CD14-positive monocyte (primary cell): ENCODE measurements at regions not wholly inside any gene's neighbourhood (a gene's known extent, or its start where the extent isn't known, plus 50 kb on each side); places are given as distances from the start of the nearest gene placed in this dataset.

Experiments used
- DNase-seq, 3 donors: peaks; one replicate each; pipeline ENCODE4 v3.0.0-alpha.2; 2011 to 2022
- H2AFZ ChIP-seq: 2 replicates; pipeline ENCODE4 v1.6.0; 2012; ENCODE audit warnings: mild to moderate bottlenecking, low read depth, low read length, inconsistent platforms; ENCODE audit not compliant: insufficient read depth, poor library complexity, severe bottlenecking
- H3K27ac ChIP-seq, 2 donors: 1 replicate in 1 of 2; 2 replicates in 1 of 2; pipeline ENCODE4 v1.5.1; 2012 to 2013; ENCODE audit warnings: low read length in 2 of 2, control low read depth in 1 of 2, inconsistent platforms in 1 of 2, low read depth in 1 of 2, mild to moderate bottlenecking in 1 of 2
- H3K27me3 ChIP-seq, 2 donors: one replicate each; pipeline versions ENCODE4 v1.6.0 to v1.6.1; 2011 to 2013; ENCODE audit warnings: low read length in 2 of 2; ENCODE audit not compliant: control insufficient read depth in 2 of 2, insufficient read depth in 2 of 2
- H3K36me3 ChIP-seq, 2 donors: replicated peaks in 1 of 2; 1 replicate in 1 of 2; 2 replicates in 1 of 2; pipeline versions ENCODE4 v1.5.1 to v1.6.1; 2012 to 2013; ENCODE audit warnings: low read length in 2 of 2, control low read depth in 1 of 2, inconsistent platforms in 1 of 2, mild to moderate bottlenecking in 1 of 2; ENCODE audit not compliant: insufficient read depth in 2 of 2, control insufficient read depth in 1 of 2
- H3K4me1 ChIP-seq, 2 donors: 1 replicate in 1 of 2; 2 replicates in 1 of 2; pipeline versions ENCODE4 v1.5.1 to v1.6.1; 2012 to 2013; ENCODE audit warnings: low read length in 2 of 2, control low read depth in 1 of 2, inconsistent platforms in 1 of 2, mild to moderate bottlenecking in 1 of 2, moderate library complexity in 1 of 2; ENCODE audit not compliant: insufficient read depth in 2 of 2, control insufficient read depth in 1 of 2
- H3K4me2 ChIP-seq: replicated peaks from 2 replicates; pipeline ENCODE3; 2012; ENCODE audit warnings: low read length, moderate library complexity, mild to moderate bottlenecking; ENCODE audit not compliant: poor library complexity, severe bottlenecking; ENCODE audit errors: extremely low read depth
- H3K4me3 ChIP-seq, 3 experiments: fragments of 200-600 bp in 1 of 3; sonication (generic) in 1 of 3; replicated peaks in 1 of 3; 1 replicate in 2 of 3; 2 replicates in 1 of 3; pipeline ENCODE4 v1.5.1; 2011 to 2013; ENCODE audit warnings: low read length in 3 of 3, mild to moderate bottlenecking in 3 of 3, control low read depth in 2 of 3, low read depth in 2 of 3, inconsistent platforms in 1 of 3, moderate library complexity in 1 of 3
- H3K79me2 ChIP-seq: 2 replicates; pipeline ENCODE4 v1.6.0; 2012; ENCODE audit warnings: mild to moderate bottlenecking, control low read depth, inconsistent platforms, low read length, moderate library complexity; ENCODE audit not compliant: insufficient read depth
- H3K9ac ChIP-seq: 2 replicates; pipeline ENCODE4 v1.6.0; 2017; ENCODE audit warnings: low read length, mild to moderate bottlenecking; ENCODE audit not compliant: insufficient read depth, poor library complexity, severe bottlenecking
- H3K9me3 ChIP-seq, 2 donors: replicated peaks in 1 of 2; 1 replicate in 1 of 2; 2 replicates in 1 of 2; pipeline versions ENCODE4 v1.5.1 to v1.6.1; 2012 to 2013; ENCODE audit warnings: low read length in 2 of 2, control low read depth in 1 of 2; ENCODE audit not compliant: control insufficient read depth in 1 of 2, insufficient read depth in 1 of 2
- H4K20me1 ChIP-seq: 2 replicates; pipeline ENCODE4 v1.6.0; 2012; ENCODE audit warnings: mild to moderate bottlenecking, low read length, control low read depth, moderate library complexity; ENCODE audit not compliant: insufficient read depth
- H3K27ac Mint-ChIP-seq, 7 donors: one replicate each; pipeline ENCODE4 v1.8.0; 2020; ENCODE audit warnings: mild to moderate bottlenecking in 7 of 7, mixed read lengths in 7 of 7, moderate library complexity in 6 of 7, inconsistent platforms in 2 of 7
- H3K27me3 Mint-ChIP-seq, 3 donors: one replicate each; pipeline ENCODE4 v1.8.0; 2021 to 2022; ENCODE audit warnings: low read depth in 3 of 3, mild to moderate bottlenecking in 3 of 3, mixed read lengths in 3 of 3, moderate library complexity in 3 of 3, inconsistent platforms in 1 of 3
- H3K36me3 Mint-ChIP-seq, 2 donors: one replicate each; pipeline ENCODE4 v1.8.0; 2020; ENCODE audit warnings: mixed read lengths in 2 of 2, inconsistent platforms in 1 of 2, mild to moderate bottlenecking in 1 of 2
- H3K4me1 Mint-ChIP-seq: one replicate; pipeline ENCODE4 v1.8.0; 2020; ENCODE audit warnings: mild to moderate bottlenecking, mixed read lengths
- H3K4me3 Mint-ChIP-seq, 2 donors: one replicate each; pipeline ENCODE4 v1.8.0; 2020; ENCODE audit warnings: mild to moderate bottlenecking in 2 of 2, mixed read lengths in 2 of 2, moderate library complexity in 1 of 2
- H3K9me3 Mint-ChIP-seq, 7 donors: one replicate each; pipeline ENCODE4 v1.8.0; 2020 to 2022; ENCODE audit warnings: mixed read lengths in 7 of 7, mild to moderate bottlenecking in 6 of 7, moderate library complexity in 6 of 7, inconsistent platforms in 2 of 7
- CTCF ChIP-seq: fragments of 200-600 bp; IDR thresholded peaks from one replicate; pipeline ENCODE4 v1.8.0; 2022; ENCODE audit warnings: antibody characterized with exemption, mild to moderate bottlenecking
- WGBS: methylation state at CpG from one replicate; pipeline ENCODE4 v1.1.5; 2013; ENCODE audit warnings: missing lambda C conversion rate; ENCODE audit not compliant: insufficient coverage; 5-methylcytosine and 5-hydroxymethylcytosine counted together
- intact Hi-C, 2 donors: fragments of 100-400 bp; cut with micrococcal nuclease; formaldehyde crosslinking; loops; one replicate each; pipeline versions ENCODE4 v1.15.0 to v1.15.1; 2023

GRCh38 chr4:23278845-23279244 lies 586.1 kb downstream of the GBA3 start:
- Histone ChIP-seq H3K4me1 (peaks cover 0 to 8% of the 10 kb centered on the region in 2 donors), H3K27ac (no peak overlapping the region), H3K4me3 (no peak overlapping the region), H3K36me3 (no peaks in the 10 kb centered on the region), H2AFZ (no peak overlapping the region), H4K20me1 (no peaks in the 10 kb centered on the region), H3K9me3 (peaks cover 0 to 4% of the 10 kb centered on the region in 2 donors), H3K79me2 (no peaks in the 10 kb centered on the region), H3K9ac (no peak overlapping the region), H3K27me3 (no peaks in the 10 kb centered on the region), H3K4me2 (no peak overlapping the region)
- intact Hi-C loops, result no loop called here
- no peak for DNase-seq
- Mint-ChIP-seq H3K4me1 (peaks cover 11% of the 10 kb centered on the region), H3K9me3 (peaks cover 2 to 6% (median 3%) of the 10 kb centered on the region in 7 donors), H3K27me3 (no peaks in the 10 kb centered on the region), H3K4me3 (no peak overlapping the region), H3K36me3 (no peaks in the 10 kb centered on the region), H3K27ac (no peak overlapping the region)
- no CpG with 5 or more reads among the region's 2 CpGs for WGBS
- no peak for TF ChIP-seq CTCF

GRCh38 chr4:23276076-23276475 lies 583.3 kb downstream of the GBA3 start:
- H3K79me2 ChIP-seq, result no peaks in the 10 kb centered on the region
- TF ChIP-seq CTCF, result no peak

More at GRCh38 chr4:23276076-23276475, 583.3 kb downstream of the GBA3 start:
- Histone ChIP-seq H3K27me3 (no peaks in the 10 kb centered on the region), H3K36me3 (no peaks in the 10 kb centered on the region), H3K9me3 (no peaks in the 10 kb centered on the region), H3K4me3 (no peak overlapping the region), H3K4me1 (peaks cover 0 to 8% of the 10 kb centered on the region in 2 donors), H3K9ac (no peak overlapping the region), H4K20me1 (no peaks in the 10 kb centered on the region), H3K27ac (no peak overlapping the region), H3K4me2 (no peak overlapping the region), H2AFZ (no peak overlapping the region)
- H3K27me3 Mint-ChIP-seq, result no peaks in the 10 kb centered on the region
- peaks cover 11% of the 10 kb centered on the region for H3K4me1 Mint-ChIP-seq
- WGBS, result no CpG with 5 or more reads among the region's 3 CpGs
- no peak for DNase-seq
- H3K36me3 Mint-ChIP-seq, result no peaks in the 10 kb centered on the region
- H3K27ac Mint-ChIP-seq, result no peak overlapping the region
- no peak overlapping the region for H3K4me3 Mint-ChIP-seq
- intact Hi-C loops, result no loop called here
- peaks cover 0 to 2% (median 0%) of the 10 kb centered on the region in 7 donors for H3K9me3 Mint-ChIP-seq
